Aorta (tissue), 5 donors: ENCODE measurements at regions not wholly inside any gene's neighbourhood (a gene's known extent, or its start where the extent isn't known, plus 50 kb on each side); places are given as distances from the start of the nearest gene placed in this dataset.

ENCODE experiments used
- ATAC-seq: fragments of 200-7000 bp; cut with Tn5 transposase; one replicate; pipeline ENCODE4 v1.9.1; 2022; ENCODE audit warnings: moderate library complexity; ENCODE audit not compliant: low FRiP score
- DNase-seq, 2 donors: peaks; one replicate each; pipeline ENCODE4 v3.0.0-alpha.2; 2020
- H3K27ac ChIP-seq, 2 donors: one replicate each; pipeline ENCODE4 v1.5.1; 2013; ENCODE audit warnings: low read length in 2 of 2, mild to moderate bottlenecking in 2 of 2, moderate library complexity in 2 of 2, control low read depth in 1 of 2, inconsistent platforms in 1 of 2, low read depth in 1 of 2
- H3K27me3 ChIP-seq, 2 donors: one replicate each; pipeline ENCODE4 v1.6.1; 2013; ENCODE audit warnings: control low read depth in 1 of 2, low read length in 1 of 2, mild to moderate bottlenecking in 1 of 2, moderate library complexity in 1 of 2; ENCODE audit not compliant: insufficient read depth in 2 of 2, control insufficient read depth in 1 of 2
- H3K36me3 ChIP-seq, 2 donors: one replicate each; pipeline ENCODE4 v1.6.1; 2013; ENCODE audit warnings: control low read depth in 1 of 2, low read length in 1 of 2, mild to moderate bottlenecking in 1 of 2; ENCODE audit not compliant: insufficient read depth in 2 of 2, control insufficient read depth in 1 of 2
- H3K4me1 ChIP-seq, 2 donors: one replicate each; pipeline ENCODE4 v1.6.1; 2013; ENCODE audit warnings: low read length in 2 of 2, control low read depth in 1 of 2, mild to moderate bottlenecking in 1 of 2, moderate library complexity in 1 of 2; ENCODE audit not compliant: insufficient read depth in 2 of 2, control insufficient read depth in 1 of 2
- H3K4me3 ChIP-seq, 2 donors: one replicate each; pipeline ENCODE4 v1.5.1; 2013; ENCODE audit warnings: low read length in 2 of 2, control low read depth in 1 of 2, mild to moderate bottlenecking in 1 of 2
- H3K9me3 ChIP-seq: one replicate; pipeline ENCODE4 v1.6.1; 2013; ENCODE audit warnings: mild to moderate bottlenecking, low read length; ENCODE audit not compliant: control insufficient read depth
- WGBS, 2 donors: extraction: QIAGEN DNeasy Blood & Tissue Kit; methylation state at CpG; one replicate each; pipeline ENCODE4 v1.1.7; 2013; 5-methylcytosine and 5-hydroxymethylcytosine counted together
- intact Hi-C, 2 donors: fragments of 100-400 bp; cut with DNase I; formaldehyde crosslinking; loops; one replicate each; pipeline versions ENCODE4 v1.14.2 to v1.15.0; 2022
- donor health status: healthy with polysubstance abuse.
- donor health status: Bipolar disorder and iron deficiency.
- donor health status: DM: no; HTN: no; CAD: no.
- donor health status: DM: no; HTN: no; CAD: no.
- donor health status: DM: yes; HTN: yes; CAD: no.

- H3K9me3 ChIP-seq: no peaks in the 10 kb centered on the region
- H3K27me3 ChIP-seq: peaks cover 0 to 2% of the 10 kb centered on the region in 2 donors
- 8 to 10% methylated on average over 3 of the region's 3 CpGs for WGBS, 2 donors
- no peaks in the 10 kb centered on the region for H3K4me1 ChIP-seq
- ATAC-seq (no peak), DNase-seq (no peak)
- H3K36me3 ChIP-seq: no peaks in the 10 kb centered on the region
- H3K4me3 ChIP-seq: peak overlapping the region in 1 of 2 donors; percentile 18
- H3K27ac ChIP-seq: no peak overlapping the region
- intact Hi-C loops: no loop called here
These were observed 1176.1 kb downstream of the GATA3 start for GRCh38 chr10:9230625-9231024.

- no peak overlapping the region for H3K27ac ChIP-seq
- H3K36me3 ChIP-seq: no peaks in the 10 kb centered on the region
- H3K4me3 ChIP-seq: no peak overlapping the region
- no peak for ATAC-seq
- WGBS, 2 donors: 32 to 35% methylated on average over 1 of the region's 1 CpG
- DNase-seq: no peak
- intact Hi-C loops: no loop called here
- H3K4me1 ChIP-seq: no peaks in the 10 kb centered on the region
- no peaks in the 10 kb centered on the region for H3K9me3 ChIP-seq
- peaks cover 0 to 2% of the 10 kb centered on the region in 2 donors for H3K27me3 ChIP-seq
These were observed 1179.7 kb downstream of the GATA3 start for GRCh38 chr10:9234191-9234590.

- no peak for ATAC-seq
- no peaks in the 10 kb centered on the region for H3K4me1 ChIP-seq
These were observed 1183.6 kb downstream of the GATA3 start for GRCh38 chr10:9238041-9238440.

GRCh38 chr10:9239298-9239697 is 1184.8 kb downstream of the GATA3 start:
- no peak for ATAC-seq
- no peak overlapping the region for H3K27ac ChIP-seq
- H3K36me3 ChIP-seq: no peaks in the 10 kb centered on the region
- no peak overlapping the region for H3K4me3 ChIP-seq
- no peaks in the 10 kb centered on the region for H3K4me1 ChIP-seq
- DNase-seq: no peak
- peaks cover 0 to 2% of the 10 kb centered on the region in 2 donors for H3K27me3 ChIP-seq
- intact Hi-C loops: no loop called here
- H3K9me3 ChIP-seq: peaks cover 2% of the 10 kb centered on the region
- WGBS, 2 donors: 26 to 27% methylated on average over 8 of the region's 8 CpGs

More at GRCh38 chr10:9238041-9238440, 1183.6 kb downstream of the GATA3 start:
- no peaks in the 10 kb centered on the region for H3K36me3 ChIP-seq
- H3K9me3 ChIP-seq: no peaks in the 10 kb centered on the region
- DNase-seq: no peak
- intact Hi-C loops: no loop called here
- H3K27me3 ChIP-seq: no peaks in the 10 kb centered on the region
- H3K4me3 ChIP-seq: no peak overlapping the region
- 51 to 77% methylated on average over 4 of the region's 4 CpGs for WGBS, 2 donors
- no peak overlapping the region for H3K27ac ChIP-seq

- Histone ChIP-seq H3K4me1 (no peaks in the 10 kb centered on the region), H3K4me3 (no peak overlapping the region), H3K36me3 (no peaks in the 10 kb centered on the region), H3K27me3 (peaks cover 0 to 2% of the 10 kb centered on the region in 2 donors), H3K9me3 (peaks cover 2% of the 10 kb centered on the region), H3K27ac (no peak overlapping the region)
- WGBS, 2 donors: 43 to 65% methylated on average over 6 of the region's 6 CpGs
- ATAC-seq (no peak), DNase-seq (no peak)
- intact Hi-C loops: no loop called here
These were observed 1189.5 kb downstream of the GATA3 start for GRCh38 chr10:9243941-9244411.

GRCh38 chr10:9244864-9245263 is 1190.4 kb downstream of the GATA3 start:
- 54 to 58% methylated on average over 1 of the region's 1 CpG for WGBS, 2 donors
- H3K27ac ChIP-seq: no peak overlapping the region
- H3K4me3 ChIP-seq: no peak overlapping the region
- peaks cover 0 to 2% of the 10 kb centered on the region in 2 donors for H3K27me3 ChIP-seq
- no peaks in the 10 kb centered on the region for H3K4me1 ChIP-seq
- ATAC-seq: no peak
- no peaks in the 10 kb centered on the region for H3K36me3 ChIP-seq
- DNase-seq: no peak
- intact Hi-C loops: no loop called here
- H3K9me3 ChIP-seq: peaks cover 2% of the 10 kb centered on the region

- Histone ChIP-seq H3K9me3 (no peaks in the 10 kb centered on the region), H3K36me3 (no peaks in the 10 kb centered on the region), H3K27ac (no peak overlapping the region), H3K27me3 (no peaks in the 10 kb centered on the region), H3K4me3 (no peak overlapping the region), H3K4me1 (no peaks in the 10 kb centered on the region)
- ATAC-seq: no peak
- intact Hi-C loops: no loop called here
- no peak for DNase-seq
These were observed 1198.6 kb downstream of the GATA3 start for GRCh38 chr10:9253121-9253520.

- no peak for ATAC-seq
- WGBS, 2 donors: 13 to 21% methylated on average over 2 of the region's 2 CpGs
- Histone ChIP-seq H3K27me3 (no peaks in the 10 kb centered on the region), H3K36me3 (no peaks in the 10 kb centered on the region), H3K4me1 (no peaks in the 10 kb centered on the region), H3K27ac (no peak overlapping the region), H3K9me3 (no peaks in the 10 kb centered on the region), H3K4me3 (no peak overlapping the region)
- intact Hi-C loops: no loop called here
- no peak for DNase-seq
These were observed 1199.9 kb downstream of the GATA3 start for GRCh38 chr10:9254353-9254752.

GRCh38 chr10:9260690-9261089 is 1206.2 kb downstream of the GATA3 start:
- no peaks in the 10 kb centered on the region for H3K27me3 ChIP-seq
- DNase-seq (no peak), ATAC-seq (no peak)
- WGBS, 2 donors: 38 to 54% methylated on average over 1 of the region's 1 CpG
- intact Hi-C loops: no loop called here
- no peaks in the 10 kb centered on the region for H3K9me3 ChIP-seq
- no peaks in the 10 kb centered on the region for H3K36me3 ChIP-seq
- H3K4me1 ChIP-seq: no peaks in the 10 kb centered on the region
- H3K27ac ChIP-seq: no peak overlapping the region
- H3K4me3 ChIP-seq: no peak overlapping the region
